Fibroblast of skin of right quadriceps (primary cell): ENCODE measurements at regions not wholly inside any gene's neighbourhood (a gene's known extent, or its start where the extent isn't known, plus 50 kb on each side); places are given as distances from the start of the nearest gene placed in this dataset.

Source experiments
- DNase-seq: peaks from one replicate; pipeline ENCODE4 v3.0.0-alpha.2; 2013

DNA sequence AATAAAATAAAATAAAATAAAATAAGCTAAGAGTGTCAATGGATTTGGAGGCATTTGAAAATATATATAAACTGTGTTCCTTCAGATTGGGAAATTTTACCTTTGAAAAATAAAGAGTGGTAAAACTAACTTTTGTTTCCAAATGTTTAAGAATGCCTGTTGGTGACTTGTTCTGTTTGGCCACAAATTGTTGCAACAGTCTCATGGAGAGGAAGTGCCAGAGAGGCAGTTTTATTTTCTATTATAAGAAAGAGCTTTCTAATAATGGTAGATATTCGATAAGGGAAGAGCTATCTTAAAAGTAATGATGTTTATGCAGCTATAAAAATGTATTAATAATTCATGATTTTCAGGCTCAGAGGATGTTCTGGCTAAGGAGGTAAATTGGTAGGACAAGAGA is 68.8 kb upstream of the MDGA2 start:
- DNase-seq: no peak

DNA sequence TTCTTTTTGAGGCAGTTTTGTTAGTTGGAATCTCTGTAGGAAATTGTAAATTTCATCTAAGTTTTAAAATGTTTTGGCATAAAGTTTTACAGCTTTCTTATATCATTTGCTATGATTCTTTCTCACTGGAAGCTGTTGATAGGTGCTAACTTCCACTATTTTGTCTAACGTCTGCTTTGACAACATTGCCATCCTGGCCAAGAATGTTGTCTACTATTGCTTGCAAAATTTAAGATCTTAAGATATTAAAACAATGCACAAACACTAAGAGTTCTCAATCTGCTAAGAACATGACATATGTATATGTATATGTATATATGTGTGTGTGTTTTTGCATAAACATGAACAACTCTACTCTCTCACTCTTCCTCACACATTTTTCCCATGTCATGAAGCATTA is 64.1 kb upstream of the MDGA2 start:
- DNase-seq: no peak

- no peak for DNase-seq
Observed at GRCh38 chr14:47730296-47730695, 54.9 kb upstream of the MDGA2 start.
